HG03025 (cell line): ENCODE measurements at regions not wholly inside any gene's neighbourhood (a gene's known extent, or its start where the extent isn't known, plus 50 kb on each side); places are given as distances from the start of the nearest gene placed in this dataset.
"Not testable (repeated sequence)": the region's sequence is repeated elsewhere in the genome, so short reads cannot be mapped to it uniquely, and the experiment has no call there.

Experiments used
- ATAC-seq: cut with Tn5 transposase; IDR thresholded peaks from one replicate; pipeline ENCODE4 v1.9.1; 2021; ENCODE audit warnings: mild to moderate bottlenecking, moderate library complexity; ENCODE audit not compliant: unreplicated experiment, low FRiP score

DNA sequence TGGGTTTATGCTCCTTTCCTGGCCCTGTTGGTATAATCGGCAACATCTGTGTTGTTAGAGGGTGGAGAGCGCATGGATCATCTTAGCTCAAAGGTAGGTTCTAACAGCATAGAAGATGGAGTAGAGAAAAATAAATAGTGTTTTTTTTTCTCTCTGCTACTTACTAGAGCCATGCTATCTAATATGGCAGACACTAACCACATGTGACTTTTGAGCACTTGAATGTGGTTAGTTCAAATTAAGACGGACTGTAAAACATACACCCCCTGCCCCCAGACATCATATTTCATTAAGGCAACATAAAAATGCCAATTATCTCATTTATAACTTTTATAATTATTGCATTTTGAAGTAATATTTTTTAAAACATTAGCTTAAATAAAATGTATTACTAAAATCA is 525.1 kb downstream of the KIF20B start:
- no peak for ATAC-seq

DNA sequence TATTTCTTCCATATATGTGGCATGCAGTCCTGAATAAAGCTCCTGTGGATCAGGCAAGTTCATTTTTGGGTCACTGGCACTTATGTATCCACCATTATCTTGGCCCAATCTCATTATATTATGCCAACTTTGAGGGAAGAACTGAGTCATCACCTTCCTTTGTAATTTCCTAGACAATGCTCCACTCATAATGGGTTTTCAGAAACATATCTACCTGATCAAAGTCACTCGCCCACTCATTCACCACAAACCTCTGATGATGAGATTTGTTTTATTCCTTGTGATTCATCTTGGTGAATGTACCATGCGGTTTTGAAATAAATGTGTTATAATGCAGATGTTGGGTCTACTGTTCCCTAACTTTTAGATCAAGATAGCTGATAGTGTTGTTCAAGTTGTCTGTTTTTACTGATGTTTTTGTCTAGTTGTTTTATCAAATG is 525.8 kb downstream of the KIF20B start:
- no peak for ATAC-seq

DNA sequence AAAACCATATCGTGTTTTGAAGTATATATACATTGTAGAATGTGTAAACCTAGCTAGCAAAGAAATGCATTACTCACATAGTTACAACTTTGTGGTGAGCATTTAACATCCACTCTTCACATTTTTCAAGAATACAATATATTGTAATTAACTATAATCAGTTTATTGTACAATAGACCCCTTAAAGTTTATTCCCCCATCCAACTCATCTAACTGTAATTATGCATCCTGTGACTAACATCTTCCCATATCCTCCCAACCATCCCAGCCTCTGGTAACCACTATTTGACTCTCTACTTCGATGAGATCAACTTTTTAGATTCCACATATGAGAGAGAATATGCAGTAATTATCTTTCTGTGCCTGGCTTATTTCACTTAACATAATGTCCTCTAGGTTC is 526.4 kb downstream of the KIF20B start:
- no peak for ATAC-seq

DNA sequence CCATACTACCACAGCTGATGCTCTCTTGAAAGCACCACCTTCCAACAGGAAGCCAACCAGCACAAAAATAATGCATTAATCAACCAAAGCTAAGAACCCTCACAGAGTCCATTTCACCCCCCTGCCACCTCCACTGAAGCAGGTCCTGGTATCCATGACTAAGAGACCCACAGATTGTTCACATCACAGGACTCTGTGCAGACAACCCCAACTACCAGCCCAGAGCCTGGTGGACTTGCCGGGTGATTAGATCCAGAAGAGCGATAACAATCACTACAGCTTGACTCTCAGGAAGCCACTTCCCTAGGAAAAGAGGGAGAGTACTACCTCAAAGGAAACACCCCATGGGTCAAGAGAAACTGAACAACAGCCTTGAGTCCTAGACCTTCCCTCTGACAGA is 528.1 kb downstream of the KIF20B start:
- ATAC-seq, result no peak

DNA sequence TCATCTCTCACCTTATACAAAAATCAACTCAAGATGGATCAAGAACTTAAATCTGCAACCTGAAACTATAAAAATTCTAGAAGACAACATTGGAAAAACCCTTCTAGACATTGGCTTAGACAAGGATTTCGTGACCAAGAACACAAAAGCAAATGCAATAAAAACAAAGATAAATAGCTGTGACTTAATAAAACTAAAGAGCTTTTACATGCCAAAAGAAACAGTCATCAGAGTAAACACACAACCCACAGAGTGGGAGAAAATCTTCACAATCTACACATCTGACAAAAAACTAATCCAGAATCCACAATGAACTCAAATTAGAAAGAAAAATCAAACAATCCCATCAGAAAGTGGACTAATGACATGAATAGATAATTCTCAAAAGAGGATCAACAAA is 532.4 kb downstream of the KIF20B start:
- ATAC-seq, result not testable (repeated sequence)

DNA sequence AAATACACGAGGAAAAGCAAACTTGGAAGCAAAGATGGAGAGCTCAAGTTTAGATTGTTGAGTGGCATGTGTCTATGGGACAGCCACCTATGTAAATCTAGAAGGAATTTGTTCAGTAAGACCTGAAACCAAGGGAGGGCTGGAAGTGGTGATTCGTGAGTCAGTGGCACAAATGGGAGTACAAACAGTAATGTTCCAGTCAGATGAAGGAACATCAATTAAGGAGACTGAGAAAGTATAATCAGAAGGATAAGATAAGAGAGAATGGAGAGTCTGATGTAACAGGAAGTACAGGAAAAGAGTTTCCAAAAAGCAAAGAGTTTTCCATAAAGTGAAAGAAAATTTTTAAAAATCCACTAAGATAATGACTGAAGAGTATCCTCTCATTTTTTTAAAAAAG is 544.2 kb downstream of the KIF20B start:
- no peak for ATAC-seq

DNA sequence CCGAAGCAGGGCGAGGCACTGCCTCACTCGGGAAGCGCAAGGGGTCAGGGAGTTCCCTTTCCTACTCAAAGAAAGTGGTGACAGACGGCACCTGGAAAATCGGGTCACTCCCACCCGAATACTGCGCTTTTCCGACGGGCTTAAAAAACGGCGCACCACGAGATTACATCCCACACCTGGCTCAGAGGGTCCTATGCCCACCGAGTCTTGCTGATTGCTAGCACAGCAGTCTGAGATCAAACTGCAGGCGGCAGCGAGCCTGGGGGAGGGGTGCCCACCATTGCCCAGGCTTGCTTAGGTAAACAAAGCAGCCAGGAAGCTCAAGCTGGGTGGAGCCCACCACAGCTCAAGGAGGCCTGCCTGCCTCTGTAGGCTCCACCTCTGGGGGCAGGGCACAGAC is 549.4 kb downstream of the KIF20B start:
- ATAC-seq, result not testable (repeated sequence)

DNA sequence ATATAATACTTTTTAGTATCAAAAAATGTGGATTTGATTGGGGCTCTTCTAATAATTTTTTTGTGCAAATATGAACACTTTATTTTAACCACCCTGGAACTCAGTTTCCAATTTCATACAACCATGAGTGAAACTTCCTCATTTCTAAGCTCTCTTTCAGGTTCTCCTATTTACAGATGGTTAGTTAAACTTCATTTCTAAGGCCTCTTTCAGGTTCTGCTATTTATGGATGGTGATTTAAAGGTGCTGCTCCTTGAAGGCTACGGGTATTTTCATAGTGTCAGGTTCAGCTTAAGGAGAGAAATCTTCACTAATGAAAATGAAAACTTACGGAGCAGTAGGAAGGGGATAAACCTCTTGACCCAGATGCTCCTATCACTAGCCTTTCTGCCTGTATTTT is 568.3 kb downstream of the KIF20B start:
- no peak for ATAC-seq

DNA sequence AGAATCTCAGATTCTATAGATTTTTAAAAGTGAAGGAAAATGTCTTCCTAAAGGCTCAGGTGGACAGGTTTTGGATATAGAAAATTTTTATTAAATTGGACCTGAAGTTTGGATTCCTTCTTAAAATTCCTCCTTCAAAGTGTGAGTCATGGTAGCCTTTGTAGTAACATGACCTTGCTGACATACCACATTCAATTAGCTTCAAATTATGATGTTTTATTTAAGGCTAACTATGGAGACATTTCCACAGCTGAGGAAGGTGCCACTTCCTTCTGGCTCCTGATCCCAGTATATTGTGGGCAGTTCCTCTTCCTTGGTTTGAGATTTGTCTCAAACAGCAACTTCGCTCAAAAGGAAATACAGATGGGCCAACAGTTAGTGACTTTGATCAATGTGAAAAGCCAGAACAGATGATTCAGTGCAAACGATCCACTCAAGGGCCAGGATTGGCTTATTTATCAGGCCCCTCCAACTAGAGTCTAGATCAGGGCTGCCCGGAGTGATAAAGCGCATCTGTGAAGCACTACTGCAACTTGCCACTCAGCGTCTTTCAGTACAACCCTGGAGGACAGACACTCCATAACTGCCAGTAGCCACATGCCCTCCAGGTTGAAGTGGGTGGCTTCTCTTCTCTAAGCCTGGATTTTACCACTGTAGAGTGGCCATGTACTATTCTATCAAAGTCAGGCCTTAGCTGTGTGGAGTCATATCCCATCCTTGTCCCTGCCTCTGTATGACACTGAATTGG is 573.5 kb downstream of the KIF20B start:
- no peak for ATAC-seq

DNA sequence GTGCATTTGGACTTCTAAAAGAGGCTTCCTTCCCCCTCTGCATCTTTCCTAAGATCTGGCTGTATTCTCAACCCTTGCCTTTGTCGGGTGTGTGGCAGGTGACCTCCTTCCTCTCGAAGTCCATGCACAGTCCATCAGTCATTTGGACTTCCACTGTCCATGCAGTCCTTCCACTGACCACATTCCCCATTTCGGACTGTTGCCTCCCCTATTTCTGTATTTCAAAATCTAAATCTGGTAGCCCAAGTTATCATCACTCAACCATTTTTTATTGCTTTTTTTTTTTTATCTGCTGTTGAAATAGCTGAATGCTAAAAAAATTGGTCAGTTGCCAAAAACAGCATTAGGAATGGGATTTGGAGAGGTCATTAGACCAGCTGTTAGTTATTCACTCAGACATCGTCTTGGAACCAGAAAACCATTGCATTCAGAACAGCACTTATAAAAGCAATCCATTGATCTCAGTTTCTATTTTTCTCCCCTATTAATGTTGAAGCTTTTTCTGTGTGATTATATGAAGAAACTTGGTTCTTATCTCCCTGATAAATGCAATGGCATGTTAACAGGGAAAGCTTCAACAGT is 575.6 kb downstream of the KIF20B start:
- no peak for ATAC-seq

DNA sequence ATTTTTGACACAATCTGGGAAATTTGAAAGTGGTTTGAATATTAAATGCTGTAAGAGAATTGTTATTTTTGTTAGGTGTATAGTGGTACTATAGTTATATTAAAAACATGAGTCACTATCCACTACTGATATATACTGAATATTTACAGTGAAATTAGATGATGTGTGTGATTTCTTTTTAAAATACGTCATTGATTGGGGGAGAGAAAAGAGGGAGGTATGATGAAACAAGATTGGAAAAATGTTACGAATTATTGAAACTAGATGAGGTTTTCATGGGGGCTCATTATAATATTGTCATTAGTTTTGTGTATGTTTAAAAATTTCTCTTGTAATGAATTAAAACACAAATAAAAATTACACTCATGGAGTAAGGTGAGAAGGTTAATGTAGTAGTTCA is 571.4 kb downstream of the HTR7 start:
- ATAC-seq, result no peak

DNA sequence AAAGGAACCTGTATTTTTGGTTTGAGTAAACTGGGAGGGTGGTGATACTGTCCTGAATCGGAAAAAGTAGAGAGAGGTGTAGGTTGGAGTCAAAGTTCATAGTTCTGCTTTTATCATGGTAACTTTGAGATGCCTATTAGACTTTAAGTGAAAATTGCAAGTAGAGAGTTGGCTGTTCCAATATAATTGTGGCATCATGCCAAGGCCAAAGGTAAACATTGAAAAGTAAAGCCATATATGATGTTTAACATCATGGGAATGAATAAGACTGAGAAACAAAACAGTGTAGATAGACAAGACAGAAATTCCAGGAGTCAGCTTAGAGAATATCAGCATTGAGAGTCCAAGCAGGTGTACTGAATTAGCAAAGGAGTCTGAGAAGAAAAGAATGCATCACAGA is 570.9 kb downstream of the HTR7 start:
- no peak for ATAC-seq

DNA sequence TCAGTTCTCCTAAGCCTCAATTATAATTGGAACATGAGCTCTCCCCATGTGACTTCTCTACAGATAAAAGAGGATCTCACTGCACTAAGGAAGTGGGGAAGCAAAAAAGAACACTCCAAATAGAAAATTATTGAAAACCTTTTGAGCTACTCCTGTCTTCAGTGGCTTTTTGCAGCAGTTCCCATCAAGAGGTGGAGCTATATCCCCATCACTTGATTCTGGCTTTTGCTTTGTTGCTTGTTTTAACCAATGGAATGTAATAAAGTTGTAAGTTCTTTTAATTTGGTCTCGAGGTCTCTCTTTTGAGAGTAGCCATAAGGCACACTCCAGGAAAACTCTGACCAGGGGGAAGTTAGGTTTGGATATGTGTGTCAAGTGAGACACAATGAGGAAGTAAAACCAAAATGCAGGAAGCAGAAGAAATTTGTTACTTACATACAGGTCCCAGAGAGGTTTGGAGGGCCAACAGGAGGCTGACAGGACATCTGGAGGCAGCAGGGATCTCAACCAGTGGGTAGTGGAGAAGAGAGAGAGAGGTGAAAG is 569.4 kb downstream of the HTR7 start:
- ATAC-seq, result no peak

DNA sequence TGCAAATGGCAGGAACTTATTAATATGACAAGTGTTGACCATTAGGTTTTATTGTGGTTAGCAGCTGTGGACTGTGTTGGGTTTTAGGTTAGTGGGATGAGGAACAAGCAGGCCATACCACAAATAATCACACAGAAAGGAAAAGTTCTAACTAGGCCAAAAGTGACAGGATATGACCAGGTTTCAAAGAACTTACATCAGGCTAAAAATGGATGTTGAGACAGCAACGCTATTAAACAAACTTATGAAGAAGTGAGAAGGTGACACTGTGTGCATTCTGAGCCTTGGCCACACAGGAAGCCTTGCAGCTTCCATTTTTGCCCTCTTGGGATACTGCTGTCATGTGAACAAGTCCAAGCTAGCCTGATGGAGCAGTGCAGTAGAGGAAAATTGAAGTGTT is 568.8 kb downstream of the HTR7 start:
- ATAC-seq, result peak; percentile 65

DNA sequence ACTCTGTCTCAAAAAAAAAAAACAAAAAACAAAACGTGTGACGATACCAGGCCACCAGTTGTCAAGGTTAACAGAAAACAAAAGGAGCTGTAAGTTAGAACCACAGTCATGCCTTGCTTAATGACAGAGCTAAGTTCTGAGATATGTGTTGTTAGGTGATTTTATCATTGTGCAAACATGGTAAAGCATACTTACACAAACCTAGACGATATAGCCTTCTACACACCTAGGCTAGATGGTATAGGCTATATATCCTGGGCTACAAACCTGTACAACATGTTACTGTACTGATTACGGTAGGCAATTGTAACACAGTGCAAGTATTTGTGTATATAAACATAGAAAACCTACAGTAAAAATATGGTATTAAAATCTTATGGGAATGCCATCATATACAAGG is 564.2 kb downstream of the HTR7 start:
- no peak for ATAC-seq

DNA sequence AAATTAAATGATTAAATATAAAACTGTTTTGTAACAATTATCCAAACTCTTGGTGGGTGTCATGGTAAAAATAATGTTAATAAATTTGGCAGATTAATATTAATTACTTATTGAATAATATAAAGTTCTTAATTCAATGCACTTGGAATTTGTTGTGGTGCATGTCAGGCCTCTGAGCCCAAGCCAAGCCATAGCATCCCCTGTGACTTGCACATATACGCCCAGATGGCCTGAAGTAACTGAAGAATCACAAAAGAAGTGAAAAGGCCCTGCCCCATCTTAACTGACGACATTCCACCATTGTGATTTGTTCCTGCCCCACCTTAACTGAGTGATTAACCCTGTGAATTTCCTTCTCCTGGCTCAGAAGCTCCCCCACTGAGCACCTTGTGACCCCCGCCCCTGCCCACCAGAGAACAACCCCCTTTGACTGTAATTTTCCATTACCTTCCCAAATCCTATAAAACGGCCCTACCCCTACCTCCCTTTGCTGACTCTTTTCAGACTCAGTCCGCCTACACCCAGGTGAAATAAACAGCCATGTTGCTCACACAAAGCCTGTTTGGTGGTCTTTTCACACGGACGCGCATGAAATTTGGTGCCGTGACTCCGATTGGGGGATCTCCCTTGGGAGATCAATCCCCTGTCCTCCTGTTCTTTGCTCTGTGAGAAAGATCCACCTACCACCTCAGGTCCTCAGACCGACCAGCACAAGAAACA is 562.9 kb downstream of the HTR7 start:
- ATAC-seq, result not testable (repeated sequence)

DNA sequence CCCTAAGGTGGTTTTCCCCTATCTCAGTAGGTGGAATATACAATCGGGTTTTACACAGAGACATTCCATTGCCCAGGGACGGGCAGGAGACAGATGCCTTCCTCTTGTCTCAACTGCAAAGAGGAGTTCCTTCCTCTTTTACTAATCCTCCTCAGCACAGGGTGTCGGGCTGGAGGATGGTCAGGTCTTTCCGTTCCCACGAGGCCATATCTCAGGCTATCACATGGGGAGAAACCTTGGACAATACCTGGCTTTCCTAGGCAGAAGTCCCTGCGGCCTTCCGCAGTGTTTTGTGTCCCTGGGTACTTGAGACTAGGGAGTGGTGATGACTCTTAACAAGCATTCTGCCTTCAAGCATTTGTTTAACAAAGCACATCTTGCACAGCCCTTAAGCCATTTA is 555.8 kb downstream of the HTR7 start:
- not testable (repeated sequence) for ATAC-seq

DNA sequence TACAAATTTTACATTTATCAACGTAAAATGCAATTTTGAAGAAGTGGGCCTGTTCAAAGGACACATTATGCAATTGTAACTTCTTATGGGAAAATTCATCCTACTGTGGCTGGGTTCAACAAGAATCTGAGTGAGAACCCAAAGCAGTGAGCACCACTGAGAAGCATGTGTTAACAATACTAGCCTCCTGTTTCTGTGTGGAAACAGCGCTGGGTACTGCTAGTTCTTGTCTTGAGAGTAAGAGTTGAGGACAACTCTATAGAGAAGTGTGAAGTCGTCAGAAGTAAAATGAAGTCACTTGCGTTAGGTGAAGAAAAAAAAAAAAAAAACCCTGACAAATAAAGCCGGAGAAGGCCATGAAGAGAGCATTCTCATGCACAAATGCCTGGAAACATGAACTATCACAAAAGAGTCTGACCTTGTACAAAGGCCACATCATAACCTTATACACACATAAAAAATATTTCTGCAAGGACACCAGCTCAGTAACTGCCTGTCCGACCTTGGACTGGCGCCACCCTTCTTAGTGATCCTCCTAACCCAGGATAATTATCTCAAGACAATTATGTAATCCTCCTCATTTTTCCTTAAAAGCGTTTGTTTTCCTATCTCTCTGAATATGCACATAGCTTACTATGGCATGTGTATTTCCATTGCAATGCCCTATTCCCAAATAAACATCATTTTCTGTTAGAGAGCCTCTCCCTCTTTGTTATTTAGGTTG is 554.9 kb downstream of the HTR7 start:
- ATAC-seq, result no peak

DNA sequence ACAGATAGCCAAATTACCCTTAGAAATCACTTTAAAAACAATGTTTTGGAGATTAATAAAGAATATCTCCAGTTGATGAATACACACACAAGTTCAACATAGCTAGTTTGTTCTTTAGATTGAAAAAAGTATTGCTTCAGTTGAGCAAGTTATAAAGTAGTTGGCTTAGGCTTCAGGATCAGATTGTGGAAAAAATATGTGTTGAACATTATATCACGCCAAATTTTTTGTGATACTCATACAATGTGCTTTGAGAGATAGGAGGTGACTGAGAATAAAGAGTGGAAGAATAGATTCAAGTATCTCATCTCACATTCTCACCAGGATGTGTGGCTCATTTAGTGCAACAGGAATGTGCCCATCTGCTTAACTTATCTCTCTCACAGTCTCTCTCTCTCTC is 553.3 kb downstream of the HTR7 start:
- no peak for ATAC-seq

DNA sequence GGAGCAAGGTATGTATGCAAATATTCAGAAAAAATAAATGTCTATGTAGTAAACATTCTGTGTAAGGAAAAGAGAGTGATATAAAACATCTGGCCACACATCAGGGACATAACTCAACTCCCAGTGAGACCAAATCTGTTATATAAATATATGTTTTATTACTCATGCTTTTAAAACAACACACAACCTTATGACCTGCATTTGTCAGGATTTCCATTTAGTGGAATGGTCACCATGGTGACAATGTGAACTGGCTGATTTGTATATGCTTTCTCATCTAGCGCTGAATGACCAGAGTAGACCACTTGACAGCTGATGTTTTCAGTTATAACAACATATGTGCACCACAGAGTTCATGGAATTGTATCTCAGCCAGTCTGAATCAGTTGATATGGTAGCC is 551.7 kb downstream of the HTR7 start:
- no peak for ATAC-seq

DNA sequence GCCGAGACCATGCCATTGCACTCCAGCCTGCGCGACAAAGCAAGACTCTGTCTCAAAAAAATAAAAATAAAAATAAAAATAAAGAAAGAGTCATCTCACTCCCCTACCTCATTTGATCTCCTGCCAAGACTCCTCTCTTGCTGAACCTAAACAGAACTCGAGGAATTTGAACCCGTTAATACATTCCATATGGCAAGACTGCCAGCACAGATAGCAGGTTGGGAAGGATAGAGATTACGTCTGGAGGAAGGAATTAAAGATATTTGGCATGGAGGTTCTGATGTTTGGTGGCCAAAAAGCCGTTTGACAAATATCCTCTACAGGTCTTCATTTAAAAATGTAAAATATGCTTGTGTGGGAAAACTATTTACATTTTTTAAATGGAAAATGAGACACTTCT is 549.6 kb downstream of the HTR7 start:
- ATAC-seq, result no peak
